ENCODE measurements at regions not wholly inside any gene's neighbourhood (a gene's known extent, or its start where the extent isn't known, plus 50 kb on each side); places are given as distances from the start of the nearest gene placed in this dataset.

- TF ChIP-seq POLR2A (IDR thresholded peaks at IDR 0.05) (no peak), CTCF (IDR thresholded peaks at IDR 0.05) (no peak)
These were observed 297.6 kb downstream of the VPS13C start for GRCh38 chr15:61762676-61763075.
